ENCODE measurements at regions not wholly inside any gene's neighbourhood (a gene's known extent, or its start where the extent isn't known, plus 50 kb on each side); places are given as distances from the start of the nearest gene placed in this dataset.

DNA sequence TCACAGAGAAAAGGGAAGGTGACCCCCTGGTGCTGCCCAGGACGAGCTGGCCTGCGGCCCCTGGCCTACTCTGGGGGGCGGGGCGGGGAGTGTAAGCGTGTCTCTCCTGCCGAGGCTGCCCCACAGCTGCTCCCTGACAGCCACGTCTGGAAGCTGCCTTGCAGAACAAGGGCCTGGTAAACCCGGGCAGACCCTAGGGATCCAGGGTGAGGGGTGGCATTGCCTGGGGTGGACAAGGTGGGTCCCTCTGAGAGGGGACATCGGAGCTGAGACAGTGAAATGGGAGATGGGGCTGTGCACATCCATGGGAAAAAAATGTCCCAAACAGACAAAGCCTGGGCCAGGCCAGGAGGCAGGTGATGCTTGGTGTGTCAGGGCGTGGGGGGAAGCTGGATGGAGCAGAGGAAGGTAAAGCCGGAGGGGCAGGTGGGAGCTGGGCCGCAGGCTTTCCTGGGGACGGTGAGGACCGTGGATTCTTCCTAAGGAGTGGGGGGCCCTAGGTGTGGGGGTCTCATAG lies 66.0 kb upstream of the HDAC4 start:
- DNase-seq (no peak), ATAC-seq (replicated peaks in 1 of 2) (no peak)
- H3K27ac Mint-ChIP-seq, result no peak overlapping the region
- no peaks in the 10 kb centered on the region for H3K36me3 Mint-ChIP-seq (ENCODE audit: insufficient read depth in 2 of 2)
- H3K4me1 Mint-ChIP-seq (ENCODE audit: low read depth), result no peaks in the 10 kb centered on the region
- no peaks in the 10 kb centered on the region for H3K9me3 Mint-ChIP-seq
- no peak overlapping the region for H3K4me3 Mint-ChIP-seq
- H3K27me3 Mint-ChIP-seq (ENCODE audit: low read depth), result no peaks in the 10 kb centered on the region

DNA sequence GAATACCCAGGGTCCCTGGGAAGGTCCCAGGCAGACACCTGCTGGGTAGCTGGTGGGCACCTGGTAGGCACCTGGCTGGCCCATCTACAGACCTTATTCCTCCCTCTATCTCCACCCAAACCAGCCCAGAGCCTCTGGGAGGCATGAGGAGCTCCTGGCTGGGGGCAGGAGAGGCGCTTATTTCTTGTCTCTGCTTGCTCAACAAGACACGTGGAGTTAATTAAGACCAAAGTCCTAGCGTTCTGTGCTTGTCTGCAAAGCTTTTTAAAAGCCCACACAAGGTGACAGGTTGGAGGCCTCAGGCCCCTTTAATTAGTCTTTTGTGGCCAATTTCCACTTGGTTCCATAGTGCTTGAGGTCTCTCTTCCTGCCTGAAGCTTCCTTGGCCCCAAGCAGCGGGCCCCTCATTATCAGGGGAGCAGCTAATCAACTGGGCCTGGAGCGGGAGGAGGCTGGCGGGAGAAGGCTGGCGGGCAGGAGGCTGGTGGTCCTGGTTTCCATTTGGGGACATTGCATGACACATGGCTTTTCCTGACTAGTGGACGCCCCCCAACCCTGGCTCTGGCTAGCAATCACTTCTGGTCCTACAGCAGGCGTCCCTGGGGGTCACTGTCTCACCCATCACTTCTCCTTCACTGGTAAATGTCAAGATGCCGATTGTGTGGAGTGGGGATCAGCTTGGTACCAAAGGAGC lies 65.4 kb upstream of the HDAC4 start:
- Mint-ChIP-seq H3K27me3 (ENCODE audit: low read depth) (no peaks in the 10 kb centered on the region), H3K4me3 (no peak overlapping the region), H3K36me3 (ENCODE audit: insufficient read depth in 2 of 2) (no peaks in the 10 kb centered on the region), H3K4me1 (ENCODE audit: low read depth) (no peaks in the 10 kb centered on the region), H3K27ac (no peak overlapping the region), H3K9me3 (no peaks in the 10 kb centered on the region)
- ATAC-seq (replicated peaks in 1 of 2) (no peak), DNase-seq (no peak)

DNA sequence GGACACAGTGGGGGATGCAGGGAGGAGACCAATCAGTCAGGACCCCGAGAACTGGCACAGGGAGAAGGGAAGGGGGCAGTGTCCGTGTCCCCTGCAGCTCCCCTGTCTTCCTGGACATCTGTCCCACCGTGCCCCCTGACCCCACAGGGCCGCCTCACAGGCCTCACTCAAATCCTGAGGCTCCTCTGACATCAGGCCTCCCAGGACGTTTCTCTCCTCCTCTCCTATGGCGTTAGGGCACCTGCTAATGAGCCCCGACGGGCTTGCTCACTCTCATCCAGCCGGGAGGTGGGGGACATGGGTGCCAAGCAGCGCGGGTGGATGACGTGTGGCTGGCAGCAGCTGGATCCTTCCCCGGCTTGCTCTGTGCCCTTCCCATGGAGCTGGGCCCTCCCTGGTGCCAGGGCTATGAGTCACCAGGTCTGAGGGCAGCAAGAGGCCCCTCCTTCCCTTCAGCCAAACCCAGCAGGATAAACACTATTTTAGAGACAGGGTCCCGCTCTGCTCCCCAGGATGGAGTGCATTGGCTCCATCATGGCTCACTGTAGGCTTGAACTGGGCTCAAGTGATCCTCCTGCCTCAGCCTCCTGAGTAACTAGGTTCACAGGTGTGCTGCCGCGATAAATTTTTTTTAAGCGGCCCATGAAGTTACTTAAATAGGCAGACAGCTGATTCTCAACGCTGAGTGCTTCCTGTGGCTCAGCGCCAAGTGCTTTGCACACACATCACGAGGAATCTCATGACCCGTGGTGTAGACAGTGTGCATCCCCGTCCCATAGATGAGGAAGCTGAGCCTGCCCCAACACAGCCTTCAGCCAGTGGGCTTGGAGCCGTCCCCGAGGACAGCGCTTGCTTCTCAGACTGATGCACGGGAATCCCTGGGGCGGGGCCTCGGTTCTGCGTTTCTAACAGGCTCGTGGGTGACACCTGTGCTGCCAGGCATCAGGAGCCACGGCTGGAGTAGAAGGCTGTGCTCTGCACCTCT lies 64.5 kb upstream of the HDAC4 start:
- H3K4me3 Mint-ChIP-seq, result no peak overlapping the region
- ATAC-seq (replicated peaks in 1 of 2) (no peak), DNase-seq (no peak)
- no peak overlapping the region for H3K27ac Mint-ChIP-seq
- no peaks in the 10 kb centered on the region for H3K9me3 Mint-ChIP-seq
- no peaks in the 10 kb centered on the region for H3K36me3 Mint-ChIP-seq (ENCODE audit: insufficient read depth in 2 of 2)
- H3K4me1 Mint-ChIP-seq (ENCODE audit: low read depth), result no peaks in the 10 kb centered on the region
- H3K27me3 Mint-ChIP-seq (ENCODE audit: low read depth), result no peaks in the 10 kb centered on the region

DNA sequence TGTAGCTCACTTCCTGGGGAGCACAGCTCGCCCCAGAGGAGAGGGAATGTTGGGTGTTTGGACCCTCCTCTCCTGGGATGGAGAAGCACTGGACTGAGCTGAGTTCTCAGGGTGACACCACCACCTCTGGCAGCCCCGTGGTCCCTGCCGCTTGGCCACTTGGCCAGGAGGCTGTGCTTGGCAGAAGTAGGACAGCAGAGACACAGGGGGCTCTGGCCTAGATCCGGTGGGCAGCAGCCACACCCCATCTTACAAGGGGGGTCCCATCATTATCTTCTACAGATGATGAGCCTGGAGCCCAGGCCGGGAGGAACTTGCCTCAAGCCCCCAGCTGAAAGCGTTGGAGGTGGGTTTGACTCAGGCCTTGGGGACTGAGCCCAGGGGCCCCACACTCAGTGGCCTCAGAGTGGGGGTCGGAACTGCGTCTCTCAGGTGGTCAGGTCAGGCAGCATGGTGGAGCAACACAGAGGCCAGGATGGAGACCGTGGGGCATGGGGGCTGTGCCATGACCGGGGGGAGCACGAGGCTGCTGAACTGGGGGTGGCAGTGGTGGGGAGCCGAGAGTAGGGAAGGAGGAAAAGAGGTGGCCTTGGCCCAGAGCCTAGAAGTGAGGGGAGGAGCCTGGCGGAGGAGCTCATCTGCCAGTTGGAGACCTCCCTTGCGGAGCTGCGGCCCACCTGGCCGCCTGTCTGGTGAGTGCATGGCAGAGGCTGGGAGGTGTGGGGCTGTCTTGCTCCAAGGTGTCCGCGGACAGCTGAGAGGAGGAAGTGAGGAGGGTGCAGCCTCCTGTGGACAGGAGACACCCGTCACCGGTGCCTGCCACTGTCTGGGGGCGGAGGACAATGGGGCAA lies 63.6 kb upstream of the HDAC4 start:
- H3K4me3 Mint-ChIP-seq, result no peak overlapping the region
- peaks cover 6% of the 10 kb centered on the region for H3K27me3 Mint-ChIP-seq (ENCODE audit: low read depth)
- H3K4me1 Mint-ChIP-seq (ENCODE audit: low read depth), result no peaks in the 10 kb centered on the region
- no peak overlapping the region for H3K27ac Mint-ChIP-seq
- H3K9me3 Mint-ChIP-seq, result no peaks in the 10 kb centered on the region
- no peak for ATAC-seq (replicated peaks in 1 of 2)
- DNase-seq, result no peak
- no peaks in the 10 kb centered on the region for H3K36me3 Mint-ChIP-seq (ENCODE audit: insufficient read depth in 2 of 2)

DNA sequence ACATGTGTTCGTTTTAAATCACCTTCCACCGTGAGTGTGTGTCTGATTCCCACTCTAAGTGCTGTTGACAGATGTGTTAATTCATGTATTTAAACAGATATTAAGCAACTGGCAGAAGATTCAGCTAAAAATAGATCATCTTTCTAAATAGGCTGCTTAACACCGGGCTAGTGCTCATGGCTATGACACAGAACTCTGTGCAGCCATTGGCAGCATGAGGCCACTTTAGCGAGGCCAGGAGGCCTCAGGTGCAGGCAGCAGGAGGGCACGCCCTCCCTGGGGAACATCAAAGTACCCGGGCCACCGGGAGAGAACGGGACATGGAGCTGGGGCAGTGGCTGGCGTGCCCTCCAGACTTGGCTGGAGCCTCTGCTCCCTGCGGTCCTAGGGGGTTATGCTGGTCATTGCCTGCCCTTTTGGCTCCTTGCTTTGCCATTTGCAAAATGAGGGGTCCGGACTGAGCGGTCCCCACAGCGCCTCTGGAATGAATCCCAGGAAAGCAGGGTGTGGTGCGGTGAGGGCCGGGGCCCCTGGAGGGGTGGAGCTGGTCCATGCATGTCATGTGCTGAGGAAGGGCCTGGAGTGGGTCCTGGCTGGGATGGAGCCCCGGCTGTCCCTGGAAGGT lies 62.8 kb upstream of the HDAC4 start:
- Mint-ChIP-seq H3K4me3 (no peak overlapping the region), H3K27me3 (ENCODE audit: low read depth) (peaks cover 6% of the 10 kb centered on the region), H3K4me1 (ENCODE audit: low read depth) (no peaks in the 10 kb centered on the region), H3K9me3 (no peaks in the 10 kb centered on the region), H3K36me3 (ENCODE audit: insufficient read depth in 2 of 2) (no peaks in the 10 kb centered on the region), H3K27ac (no peak overlapping the region)
- no peak for ATAC-seq (replicated peaks in 1 of 2)
- no peak for DNase-seq

DNA sequence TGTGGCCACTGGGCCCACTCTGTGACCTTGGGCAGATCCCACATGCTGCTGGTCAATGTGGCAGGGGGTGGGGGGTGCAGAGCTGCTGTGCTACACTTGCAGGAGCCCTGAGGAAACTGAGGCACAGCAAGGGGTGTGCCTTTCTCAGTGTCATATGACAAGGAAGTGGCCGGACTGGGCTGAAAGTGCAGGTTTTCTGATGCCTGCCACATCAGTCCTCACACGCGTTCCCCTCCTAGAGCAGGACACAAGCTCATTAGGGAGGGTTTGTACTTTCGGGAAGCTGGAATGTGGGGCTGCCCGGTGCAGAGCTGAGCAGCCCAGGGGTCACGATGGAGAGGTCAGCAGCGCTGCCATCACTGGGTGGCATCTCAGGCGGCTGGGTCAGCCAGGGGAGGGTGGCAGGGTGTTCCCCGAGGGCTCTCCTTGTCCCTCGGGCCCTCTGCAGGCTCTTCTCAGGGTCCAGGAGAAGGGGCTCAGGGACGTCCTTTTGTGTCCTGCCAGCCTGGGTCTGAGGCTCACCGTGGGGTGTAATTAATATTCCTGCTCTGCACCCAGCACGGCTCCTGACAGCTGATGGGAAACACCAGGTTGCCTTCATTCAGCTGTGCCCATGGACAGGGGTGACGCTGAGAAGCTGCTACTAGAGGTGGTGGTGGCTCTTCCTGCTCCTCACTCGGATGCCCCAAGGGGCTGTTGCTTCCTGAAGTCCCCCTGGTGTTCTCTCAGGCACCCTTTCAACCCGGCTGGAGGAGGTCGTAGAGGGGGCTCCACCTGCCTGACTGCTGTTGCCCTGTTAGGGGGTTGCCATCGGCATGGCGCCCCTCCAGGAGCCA lies 62.1 kb upstream of the HDAC4 start:
- Mint-ChIP-seq H3K27me3 (ENCODE audit: low read depth) (peaks cover 6% of the 10 kb centered on the region), H3K4me3 (no peak overlapping the region), H3K27ac (no peak overlapping the region), H3K36me3 (ENCODE audit: insufficient read depth in 2 of 2) (no peaks in the 10 kb centered on the region), H3K4me1 (ENCODE audit: low read depth) (no peaks in the 10 kb centered on the region), H3K9me3 (no peaks in the 10 kb centered on the region)
- ATAC-seq (replicated peaks in 1 of 2) (no peak), DNase-seq (no peak)

DNA sequence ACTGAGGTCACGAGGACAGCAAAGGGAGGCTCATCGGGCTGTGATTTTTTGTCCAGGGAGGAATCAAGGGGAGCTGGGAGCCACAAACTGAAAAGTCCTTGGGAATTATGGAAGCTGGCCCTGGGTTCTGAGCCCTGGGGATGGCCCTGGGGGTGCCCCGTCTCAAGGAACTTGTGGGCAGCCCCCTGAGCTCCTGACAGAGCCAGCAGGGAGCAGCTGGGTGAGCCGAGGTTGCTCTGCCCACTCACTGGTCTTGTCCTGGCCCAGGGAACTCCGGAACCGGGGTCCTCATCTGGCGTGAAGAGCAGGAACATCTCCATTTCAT lies 61.3 kb upstream of the HDAC4 start:
- Mint-ChIP-seq H3K9me3 (no peaks in the 10 kb centered on the region), H3K4me3 (no peak overlapping the region), H3K27ac (no peak overlapping the region), H3K36me3 (ENCODE audit: insufficient read depth in 2 of 2) (no peaks in the 10 kb centered on the region), H3K27me3 (ENCODE audit: low read depth) (peaks cover 6% of the 10 kb centered on the region), H3K4me1 (ENCODE audit: low read depth) (no peaks in the 10 kb centered on the region)
- DNase-seq (no peak), ATAC-seq (replicated peaks in 1 of 2) (no peak)

DNA sequence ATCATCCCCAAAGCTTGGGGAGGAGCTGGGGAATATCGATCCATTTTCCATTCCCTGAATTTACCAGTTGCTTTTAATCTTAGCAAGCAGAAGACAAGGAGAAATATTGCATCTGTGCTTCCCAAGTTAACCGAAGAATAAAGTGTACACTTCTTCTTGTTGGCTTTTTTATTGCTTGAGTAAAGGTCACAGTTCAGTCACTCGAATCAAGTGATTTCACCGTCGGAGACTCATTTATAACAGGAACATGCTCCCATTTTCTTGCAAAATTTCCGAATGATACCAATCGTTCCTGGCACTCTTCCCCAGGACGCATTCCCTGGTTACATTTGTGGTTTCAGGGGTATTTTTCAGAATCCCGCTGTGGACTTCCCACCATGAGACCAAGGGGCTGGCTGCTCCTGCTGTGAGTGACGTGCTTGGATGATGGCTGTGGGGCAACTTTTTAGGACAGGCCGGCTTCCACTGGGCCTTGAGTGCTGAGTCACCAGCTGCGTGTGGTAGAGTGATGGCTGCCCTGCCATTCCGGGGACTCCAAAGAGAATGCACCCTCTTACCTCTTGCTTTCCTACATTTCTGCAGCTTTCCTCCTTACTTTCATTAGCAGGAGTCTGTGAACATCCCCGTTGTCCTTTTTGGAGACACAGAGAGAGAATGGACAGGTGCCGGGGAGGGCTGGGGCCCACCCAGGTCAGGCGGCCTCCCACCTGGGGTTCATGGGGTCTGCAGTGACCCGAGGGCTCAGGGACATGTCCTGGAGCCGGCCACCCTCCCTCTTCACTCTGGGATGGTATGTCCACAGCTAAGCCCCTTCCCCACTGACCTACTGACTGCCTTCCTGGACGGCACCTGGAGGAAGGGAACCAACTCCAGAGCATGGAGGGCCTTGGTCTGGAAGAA lies 60.7 kb upstream of the HDAC4 start:
- no peak overlapping the region for H3K27ac Mint-ChIP-seq
- H3K9me3 Mint-ChIP-seq, result no peaks in the 10 kb centered on the region
- ATAC-seq (replicated peaks in 1 of 2), result no peak
- DNase-seq, result no peak
- no peaks in the 10 kb centered on the region for H3K4me1 Mint-ChIP-seq (ENCODE audit: low read depth)
- H3K27me3 Mint-ChIP-seq (ENCODE audit: low read depth), result peaks cover 8% of the 10 kb centered on the region
- no peaks in the 10 kb centered on the region for H3K36me3 Mint-ChIP-seq (ENCODE audit: insufficient read depth in 2 of 2)
- no peak overlapping the region for H3K4me3 Mint-ChIP-seq

DNA sequence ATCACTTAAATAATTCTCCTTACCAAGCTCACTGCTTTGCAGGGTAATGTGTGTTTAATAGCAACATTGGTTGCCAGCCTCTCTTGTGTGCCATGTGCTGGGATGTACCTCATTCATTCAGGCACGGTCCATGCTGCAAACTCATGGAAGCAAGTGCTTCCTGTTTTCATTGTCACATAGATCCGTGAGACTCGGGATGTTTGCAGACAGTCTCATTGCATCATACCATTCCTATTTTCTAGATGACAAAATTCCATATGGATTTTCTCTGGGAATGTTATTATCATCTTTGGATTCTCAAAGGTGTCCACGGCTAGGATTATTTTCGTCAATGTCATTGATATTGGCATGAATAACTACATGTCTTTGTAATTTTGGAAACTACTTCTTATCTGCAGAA lies 60.0 kb upstream of the HDAC4 start:
- Mint-ChIP-seq H3K27me3 (ENCODE audit: low read depth) (peaks cover 14% of the 10 kb centered on the region), H3K9me3 (no peaks in the 10 kb centered on the region), H3K27ac (no peak overlapping the region), H3K4me3 (no peak overlapping the region), H3K4me1 (ENCODE audit: low read depth) (no peaks in the 10 kb centered on the region), H3K36me3 (ENCODE audit: insufficient read depth in 2 of 2) (no peaks in the 10 kb centered on the region)
- DNase-seq (no peak), ATAC-seq (replicated peaks in 1 of 2) (no peak)

DNA sequence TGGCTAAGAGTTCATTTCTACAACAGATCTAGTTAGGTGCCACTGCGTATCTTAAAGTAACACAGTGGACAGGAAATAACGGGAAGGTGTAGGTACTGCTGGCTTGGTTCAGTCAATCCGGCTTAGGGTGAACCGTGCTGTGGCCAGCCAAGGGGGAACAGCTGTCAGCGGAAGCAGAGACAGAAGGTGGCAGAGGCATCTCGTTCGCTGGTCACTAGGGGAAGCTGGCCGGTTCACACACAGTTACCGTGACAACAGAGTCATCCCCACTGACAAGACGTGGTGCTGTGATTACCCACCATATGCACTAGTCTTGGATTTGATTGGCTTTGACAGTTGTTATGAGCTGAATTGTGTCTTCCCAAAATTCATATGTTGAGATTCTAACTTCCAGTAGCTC lies 58.8 kb upstream of the HDAC4 start:
- ATAC-seq (replicated peaks in 1 of 2) (no peak), DNase-seq (no peak)
- Mint-ChIP-seq H3K27ac (no peak overlapping the region), H3K27me3 (ENCODE audit: low read depth) (peaks cover 14% of the 10 kb centered on the region), H3K4me1 (ENCODE audit: low read depth) (no peaks in the 10 kb centered on the region), H3K36me3 (ENCODE audit: insufficient read depth in 2 of 2) (peaks cover 0 to 3% of the 10 kb centered on the region in 2 donors), H3K9me3 (peaks cover 0 to 2% of the 10 kb centered on the region in 2 donors), H3K4me3 (no peak overlapping the region)

DNA sequence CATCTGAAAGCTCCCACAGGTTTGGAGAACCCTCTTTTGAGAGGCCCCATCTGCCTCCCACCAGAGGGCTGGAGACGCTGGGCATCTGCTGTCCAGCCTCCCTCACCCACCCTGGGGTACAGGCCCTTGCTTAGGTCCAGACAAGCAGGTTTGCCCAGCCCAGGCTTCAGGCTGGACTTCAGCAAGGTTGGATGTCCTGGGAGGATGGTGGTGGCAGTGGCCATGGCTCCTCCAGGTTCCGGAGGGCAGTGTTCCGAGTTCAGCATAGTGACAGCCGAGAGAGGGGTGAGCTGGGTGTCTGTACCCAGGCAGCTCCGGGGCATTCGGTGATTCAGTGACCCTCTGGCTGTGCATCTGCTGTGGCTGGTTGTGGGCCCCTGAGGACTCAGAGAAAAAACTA lies 58.2 kb upstream of the HDAC4 start:
- no peaks in the 10 kb centered on the region for H3K4me1 Mint-ChIP-seq (ENCODE audit: low read depth)
- no peak for DNase-seq
- peaks cover 2% of the 10 kb centered on the region in 2 donors for H3K9me3 Mint-ChIP-seq
- no peak overlapping the region for H3K4me3 Mint-ChIP-seq
- H3K27ac Mint-ChIP-seq, result no peak overlapping the region
- peaks cover 14% of the 10 kb centered on the region for H3K27me3 Mint-ChIP-seq (ENCODE audit: low read depth)
- H3K36me3 Mint-ChIP-seq (ENCODE audit: insufficient read depth in 2 of 2), result peaks cover 2 to 4% of the 10 kb centered on the region in 2 donors
- no peak for ATAC-seq (replicated peaks in 1 of 2)
